SK-N-SH treated with all-trans-retinoic acid at 6 μM for 48 hours (cell line): ENCODE measurements at regions not wholly inside any gene's neighbourhood (a gene's known extent, or its start where the extent isn't known, plus 50 kb on each side); places are given as distances from the start of the nearest gene placed in this dataset.

Experiments used
- ARNTL ChIP-seq: fragments of 450-650 bp; formaldehyde crosslinking; IDR thresholded peaks from 2 replicates; pipeline ENCODE4 v1.5.0; 2020; ENCODE audit warnings: low read depth, mild to moderate bottlenecking, moderate library complexity, borderline replicate concordance
- ESRRG ChIP-seq: fragments of 250-450 bp; sonication (Bioruptor Pico); IDR thresholded peaks from 2 replicates; pipeline ENCODE4 v1.6.1; 2021; ENCODE audit warnings: mild to moderate bottlenecking
- GLIS3 ChIP-seq: fragments of 250-450 bp; sonication (Bioruptor Pico); IDR thresholded peaks from 2 replicates; pipeline ENCODE4 v1.5.0; 2020; ENCODE audit warnings: mild to moderate bottlenecking, moderate library complexity
- ISL1 ChIP-seq: fragments of 250-450 bp; sonication (Bioruptor Pico); IDR thresholded peaks from 2 replicates; pipeline ENCODE4 v2.1.2; 2022; ENCODE audit warnings: mild to moderate bottlenecking, moderate library complexity
- ZFP3 ChIP-seq: fragments of 250-450 bp; sonication (Bioruptor Pico); IDR thresholded peaks from 2 replicates; pipeline ENCODE4 v1.5.0; 2020; ENCODE audit warnings: mild to moderate bottlenecking, moderate library complexity
- ZFP30 ChIP-seq: fragments of 450-650 bp; formaldehyde crosslinking; IDR thresholded peaks from 2 replicates; pipeline ENCODE4 v1.5.0; 2022; ENCODE audit warnings: mild to moderate bottlenecking, moderate library complexity
- TF ChIP-seq, protein P1 (sequence below): fragments of 250-450 bp; sonication (Bioruptor Pico); IDR thresholded peaks from 2 replicates; pipeline ENCODE4 v1.5.0; 2020; ENCODE audit warnings: mild to moderate bottlenecking, moderate library complexity
- TF ChIP-seq, protein P2 (sequence below): fragments of 250-450 bp; sonication (Bioruptor Pico); IDR thresholded peaks from 2 replicates; pipeline ENCODE4 v1.8.0; 2020; ENCODE audit warnings: mild to moderate bottlenecking, moderate library complexity, borderline replicate concordance

DNA sequence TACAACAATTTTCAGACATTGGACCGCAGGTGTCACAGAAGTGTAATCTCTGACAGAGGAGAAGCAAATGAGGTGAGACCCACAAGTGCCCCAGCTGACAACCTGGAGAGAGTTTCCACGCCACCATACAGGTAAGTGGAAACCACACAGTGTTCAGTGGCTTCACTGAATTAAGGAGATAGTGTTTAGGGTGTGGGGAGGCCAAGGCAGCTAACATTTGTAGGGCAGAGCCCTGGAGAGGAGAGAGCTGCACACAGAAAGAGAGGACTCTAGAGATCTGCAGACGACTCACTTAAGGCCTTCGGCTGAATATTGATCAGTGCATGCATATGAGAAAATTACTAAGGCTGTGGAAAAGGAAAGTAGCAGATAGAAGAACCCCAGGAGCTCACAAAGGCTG, 228.9 kb upstream of the TNRC6C start:
- no peak for TF ChIP-seq ESRRG
- no peak for TF ChIP-seq ZFP30 (CRISPR knock-in tag)
- TF ChIP-seq, protein P1, sequence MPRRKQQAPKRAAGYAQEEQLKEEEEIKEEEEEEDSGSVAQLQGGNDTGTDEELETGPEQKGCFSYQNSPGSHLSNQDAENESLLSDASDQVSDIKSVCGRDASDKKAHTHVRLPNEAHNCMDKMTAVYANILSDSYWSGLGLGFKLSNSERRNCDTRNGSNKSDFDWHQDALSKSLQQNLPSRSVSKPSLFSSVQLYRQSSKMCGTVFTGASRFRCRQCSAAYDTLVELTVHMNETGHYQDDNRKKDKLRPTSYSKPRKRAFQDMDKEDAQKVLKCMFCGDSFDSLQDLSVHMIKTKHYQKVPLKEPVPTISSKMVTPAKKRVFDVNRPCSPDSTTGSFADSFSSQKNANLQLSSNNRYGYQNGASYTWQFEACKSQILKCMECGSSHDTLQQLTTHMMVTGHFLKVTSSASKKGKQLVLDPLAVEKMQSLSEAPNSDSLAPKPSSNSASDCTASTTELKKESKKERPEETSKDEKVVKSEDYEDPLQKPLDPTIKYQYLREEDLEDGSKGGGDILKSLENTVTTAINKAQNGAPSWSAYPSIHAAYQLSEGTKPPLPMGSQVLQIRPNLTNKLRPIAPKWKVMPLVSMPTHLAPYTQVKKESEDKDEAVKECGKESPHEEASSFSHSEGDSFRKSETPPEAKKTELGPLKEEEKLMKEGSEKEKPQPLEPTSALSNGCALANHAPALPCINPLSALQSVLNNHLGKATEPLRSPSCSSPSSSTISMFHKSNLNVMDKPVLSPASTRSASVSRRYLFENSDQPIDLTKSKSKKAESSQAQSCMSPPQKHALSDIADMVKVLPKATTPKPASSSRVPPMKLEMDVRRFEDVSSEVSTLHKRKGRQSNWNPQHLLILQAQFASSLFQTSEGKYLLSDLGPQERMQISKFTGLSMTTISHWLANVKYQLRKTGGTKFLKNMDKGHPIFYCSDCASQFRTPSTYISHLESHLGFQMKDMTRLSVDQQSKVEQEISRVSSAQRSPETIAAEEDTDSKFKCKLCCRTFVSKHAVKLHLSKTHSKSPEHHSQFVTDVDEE (CRISPR knock-in tag), result no peak
- TF ChIP-seq, protein P2, sequence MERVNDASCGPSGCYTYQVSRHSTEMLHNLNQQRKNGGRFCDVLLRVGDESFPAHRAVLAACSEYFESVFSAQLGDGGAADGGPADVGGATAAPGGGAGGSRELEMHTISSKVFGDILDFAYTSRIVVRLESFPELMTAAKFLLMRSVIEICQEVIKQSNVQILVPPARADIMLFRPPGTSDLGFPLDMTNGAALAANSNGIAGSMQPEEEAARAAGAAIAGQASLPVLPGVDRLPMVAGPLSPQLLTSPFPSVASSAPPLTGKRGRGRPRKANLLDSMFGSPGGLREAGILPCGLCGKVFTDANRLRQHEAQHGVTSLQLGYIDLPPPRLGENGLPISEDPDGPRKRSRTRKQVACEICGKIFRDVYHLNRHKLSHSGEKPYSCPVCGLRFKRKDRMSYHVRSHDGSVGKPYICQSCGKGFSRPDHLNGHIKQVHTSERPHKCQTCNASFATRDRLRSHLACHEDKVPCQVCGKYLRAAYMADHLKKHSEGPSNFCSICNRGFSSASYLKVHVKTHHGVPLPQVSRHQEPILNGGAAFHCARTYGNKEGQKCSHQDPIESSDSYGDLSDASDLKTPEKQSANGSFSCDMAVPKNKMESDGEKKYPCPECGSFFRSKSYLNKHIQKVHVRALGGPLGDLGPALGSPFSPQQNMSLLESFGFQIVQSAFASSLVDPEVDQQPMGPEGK (CRISPR knock-in tag), result no peak
- TF ChIP-seq ZFP3 (CRISPR knock-in tag), result no peak
- no peak for TF ChIP-seq ARNTL
- TF ChIP-seq ISL1 (CRISPR knock-in tag), result no peak
- TF ChIP-seq GLIS3 (CRISPR knock-in tag), result no peak
